ENCODE measurements at regions not wholly inside any gene's neighbourhood (a gene's known extent, or its start where the extent isn't known, plus 50 kb on each side); places are given as distances from the start of the nearest gene placed in this dataset.

GRCh38 chr16:31618130-31618529 is 90.4 kb downstream of the AHSP start (continued):
- TF ChIP-seq, protein P1, sequence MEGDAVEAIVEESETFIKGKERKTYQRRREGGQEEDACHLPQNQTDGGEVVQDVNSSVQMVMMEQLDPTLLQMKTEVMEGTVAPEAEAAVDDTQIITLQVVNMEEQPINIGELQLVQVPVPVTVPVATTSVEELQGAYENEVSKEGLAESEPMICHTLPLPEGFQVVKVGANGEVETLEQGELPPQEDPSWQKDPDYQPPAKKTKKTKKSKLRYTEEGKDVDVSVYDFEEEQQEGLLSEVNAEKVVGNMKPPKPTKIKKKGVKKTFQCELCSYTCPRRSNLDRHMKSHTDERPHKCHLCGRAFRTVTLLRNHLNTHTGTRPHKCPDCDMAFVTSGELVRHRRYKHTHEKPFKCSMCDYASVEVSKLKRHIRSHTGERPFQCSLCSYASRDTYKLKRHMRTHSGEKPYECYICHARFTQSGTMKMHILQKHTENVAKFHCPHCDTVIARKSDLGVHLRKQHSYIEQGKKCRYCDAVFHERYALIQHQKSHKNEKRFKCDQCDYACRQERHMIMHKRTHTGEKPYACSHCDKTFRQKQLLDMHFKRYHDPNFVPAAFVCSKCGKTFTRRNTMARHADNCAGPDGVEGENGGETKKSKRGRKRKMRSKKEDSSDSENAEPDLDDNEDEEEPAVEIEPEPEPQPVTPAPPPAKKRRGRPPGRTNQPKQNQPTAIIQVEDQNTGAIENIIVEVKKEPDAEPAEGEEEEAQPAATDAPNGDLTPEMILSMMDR (IDR thresholded peaks at IDR 0.05 in 2 of 3, conservative IDR thresholded peaks at IDR 0.05 in 1 of 3; ENCODE audit: borderline replicate concordance in 1 of 3, insufficient read depth in 1 of 3, low read depth in 2 of 3, low read length in 2 of 3) = no peak
- no peak for TF ChIP-seq ATF3 (IDR thresholded peaks at IDR 0.05)

GRCh38 chr16:31636433-31636832 is 108.7 kb downstream of the AHSP start:
- Histone ChIP-seq H3K9me3 (ENCODE audit: control insufficient read depth in 1 of 2, insufficient read depth in 1 of 2, low read depth in 1 of 2, low read length in 2 of 2) (no peaks in the 10 kb centered on the region), H3K4me2 (ENCODE audit: low read length) (no peak overlapping the region), H3K9me2 (ENCODE audit: insufficient read depth) (no peaks in the 10 kb centered on the region), H3K36me3 (ENCODE audit: control insufficient read depth in 1 of 2, insufficient read depth in 2 of 2, low read length in 2 of 2) (no peaks in the 10 kb centered on the region), H3K4me1 (ENCODE audit: control insufficient read depth in 1 of 2, insufficient read depth in 2 of 2, low read length in 2 of 2) (no peaks in the 10 kb centered on the region), H3K27ac (ENCODE audit: low read depth, low read length) (no peak overlapping the region), H3K27me3 (ENCODE audit: insufficient read depth, low read length) (no peaks in the 10 kb centered on the region), H4K20me1 (ENCODE audit: insufficient read depth) (no peaks in the 10 kb centered on the region), H3K9ac (ENCODE audit: low read length) (no peak overlapping the region), H2AFZ (ENCODE audit: low read depth, low read length, poor library complexity, severe bottlenecking) (no peak overlapping the region), H3K4me3 (replicated peaks in 1 of 2; ENCODE audit: low read depth in 1 of 2, low read length in 2 of 2) (no peak overlapping the region), H3K79me2 (ENCODE audit: insufficient read depth, low read length) (no peaks in the 10 kb centered on the region)
- ATAC-seq (no peak), DNase-seq (ENCODE audit: low read depth, low spot score) (no peak)
- RAD21 ChIA-PET (ENCODE audit: low non-redundant PET in 1 of 2, low total read pairs in 2 of 2, uncharacterized antibody in 2 of 2, unreplicated experiment in 2 of 2) = no interaction called here
- intact Hi-C loops (cut with micrococcal nuclease) = no loop called here
- TF ChIP-seq ZNF274 (IDR thresholded peaks at IDR 0.05; ENCODE audit: low read depth, low read length) (no peak), EGR1 (IDR thresholded peaks at IDR 0.05; ENCODE audit: low read depth) (no peak), EZH2phosphoT487 (IDR thresholded peaks at IDR 0.05; ENCODE audit: borderline replicate concordance) (no peak), SP1 (IDR thresholded peaks at IDR 0.05; ENCODE audit: low read depth) (no peak), REST (IDR thresholded peaks at IDR 0.05; ENCODE audit: low read depth) (no peak), ELF1 (IDR thresholded peaks at IDR 0.05; ENCODE audit: borderline replicate concordance, low read depth) (no peak), CEBPB (IDR thresholded peaks at IDR 0.05; ENCODE audit: low read depth) (no peak)
- POLR2A ChIA-PET = no interaction called here
- BruUV-seq (replicated peaks) = no TSS peak
- CTCF ChIA-PET = no interaction called here

Measured in HCT116 (cell line).